A549 (cell line): ENCODE measurements at regions not wholly inside any gene's neighbourhood (a gene's known extent, or its start where the extent isn't known, plus 50 kb on each side); places are given as distances from the start of the nearest gene placed in this dataset.

Experiments
- ATAC-seq, 2 experiments: fragments of 200-7000 bp in 1 of 2; fragments of >200 bp in 1 of 2; cut with Nextera tagmentation in 1 of 2; cut with Tn5 transposase in 1 of 2; 3 replicates each; pipeline versions ENCODE4 v1.8.0 to v1.9.1; 2018 to 2020; ENCODE audit warnings: mild to moderate bottlenecking in 1 of 2, moderate library complexity in 1 of 2
- CTCF ChIA-PET: fragments of 300-600 bp; sonication (Branson Sonifier 250); formaldehyde crosslinking; extraction: SDS; loops from one replicate; lab custom pipeline; 2021; ENCODE audit warnings: antibody characterized with exemption, inconsistent platforms; lab: Yijun Ruan, JAX
- POLR2A ChIA-PET: fragments of 350-600 bp; formaldehyde crosslinking; extraction: SDS; loops from one replicate; lab custom pipeline; 2021; ENCODE audit warnings: antibody characterized with exemption, inconsistent platforms; lab: Yijun Ruan, JAX
- DNase-seq, 2 experiments: peaks; one replicate each; pipeline versions ENCODE4 v3.0.0 to v3.0.0-alpha.2; 2011 to 2016; ENCODE audit warnings: low read depth in 1 of 2, low spot score in 1 of 2
- FAIRE-seq: peaks from 2 replicates; lab custom pipeline; 2011; peaks lifted over from hg19 to GRCh38; lab: Jason Lieb, UNC
- H3K27ac ChIP-seq, 2 experiments: fragments of >200 bp; sonication (Bioruptor Twin); formaldehyde crosslinking; 3 replicates each; pipeline ENCODE4 v1.5.1; 2016 to 2017
- H3K4me1 ChIP-seq: fragments of >200 bp; sonication (Bioruptor Twin); formaldehyde crosslinking; 3 replicates; pipeline ENCODE4 v1.6.1; 2016
- H3K4me2 ChIP-seq: fragments of >200 bp; sonication (Bioruptor Twin); formaldehyde crosslinking; 3 replicates; pipeline ENCODE4 v1.6.1; 2016
- H3K4me3 ChIP-seq: fragments of >200 bp; sonication (Bioruptor Twin); formaldehyde crosslinking; 3 replicates; pipeline ENCODE4 v1.5.1; 2016
- H3K9me3 ChIP-seq: fragments of >200 bp; sonication (Bioruptor Twin); formaldehyde crosslinking; 3 replicates; pipeline ENCODE4 v1.6.1; 2016
- BHLHE40 ChIP-seq: IDR thresholded peaks from 2 replicates; pipeline ENCODE4 v1.6.1; 2012; ENCODE audit warnings: low read depth, low read length, inconsistent platforms
- CHD4 ChIP-seq: fragments of 200-600 bp; sonication (generic); IDR thresholded peaks from 2 replicates; pipeline ENCODE4 v1.6.1; 2016; ENCODE audit warnings: antibody characterized with exemption, mild to moderate bottlenecking, borderline replicate concordance
- EHF ChIP-seq: fragments of 250-450 bp; sonication (Bioruptor Pico); IDR thresholded peaks from 2 replicates; pipeline ENCODE4 v1.5.0; 2020; ENCODE audit warnings: mild to moderate bottlenecking
- EHMT2 ChIP-seq: fragments of 200-600 bp; sonication (generic); IDR thresholded peaks from 2 replicates; pipeline ENCODE4 v1.6.1; 2016; ENCODE audit warnings: antibody characterized with exemption, low read depth, mild to moderate bottlenecking, moderate library complexity
- EP300 ChIP-seq, 2 experiments: fragments of >200 bp; sonication (Bioruptor Twin); formaldehyde crosslinking; IDR thresholded peaks; 2 replicates in 1 of 2; 3 replicates in 1 of 2; pipeline ENCODE4 v1.6.1; 2016 to 2017
- FOSB ChIP-seq: fragments of 250-450 bp; sonication (Bioruptor Pico); IDR thresholded peaks from 2 replicates; pipeline ENCODE4 v1.5.0; 2020; ENCODE audit warnings: mild to moderate bottlenecking, moderate library complexity
- FOSL2 ChIP-seq, 2 experiments: fragments of 450-650 bp in 1 of 2; fragments of >200 bp in 1 of 2; sonication (Bioruptor Twin) in 1 of 2; formaldehyde crosslinking; IDR thresholded peaks; 2 replicates each; pipeline versions ENCODE4 v1.5.0 to v1.6.1; 2016 to 2020; ENCODE audit warnings: mild to moderate bottlenecking in 1 of 2, moderate library complexity in 1 of 2
- GATA3 ChIP-seq: IDR thresholded peaks from 2 replicates; pipeline ENCODE4 v1.6.1; 2012; ENCODE audit warnings: borderline replicate concordance
- HDAC2 ChIP-seq: fragments of 200-600 bp; sonication (generic); IDR thresholded peaks from 2 replicates; pipeline ENCODE4 v1.6.1; 2016
- HEYL ChIP-seq: fragments of 250-450 bp; sonication (Bioruptor Pico); IDR thresholded peaks from 2 replicates; pipeline ENCODE4 v1.8.0; 2021; ENCODE audit warnings: mild to moderate bottlenecking, moderate library complexity
- HMGXB4 ChIP-seq: fragments of 250-450 bp; sonication (Bioruptor Pico); IDR thresholded peaks from 2 replicates; pipeline ENCODE4 v1.5.0; 2021; ENCODE audit warnings: mild to moderate bottlenecking, moderate library complexity, borderline replicate concordance
- HOXB13 ChIP-seq: fragments of 250-450 bp; sonication (Bioruptor Pico); IDR thresholded peaks from 2 replicates; pipeline ENCODE4 v1.5.0; 2020; ENCODE audit warnings: low read depth, mild to moderate bottlenecking, moderate library complexity
- KDM5A ChIP-seq: fragments of 200-600 bp; sonication (generic); IDR thresholded peaks from 2 replicates; pipeline ENCODE4 v1.6.1; 2016; ENCODE audit warnings: antibody characterized with exemption, mild to moderate bottlenecking
- MAFK ChIP-seq: fragments of 450-650 bp; IDR thresholded peaks from 2 replicates; pipeline ENCODE4 v1.6.1; 2014; ENCODE audit not compliant: partially characterized antibody
- POLR2A ChIP-seq: IDR thresholded peaks from 2 replicates; pipeline ENCODE4 v1.6.1; 2012; ENCODE audit warnings: mild to moderate bottlenecking, low read length
- RAD21 ChIP-seq, 2 experiments: fragments of >200 bp in 1 of 2; sonication (Bioruptor Twin) in 1 of 2; formaldehyde crosslinking in 1 of 2; IDR thresholded peaks in 1 of 2; conservative IDR thresholded peaks in 1 of 2; 2 replicates in 1 of 2; 3 replicates in 1 of 2; pipeline ENCODE4 v1.6.1; 2012 to 2018; ENCODE audit warnings: inconsistent platforms in 1 of 2
- RCOR1 ChIP-seq: fragments of 150-350 bp; IDR thresholded peaks from 2 replicates; pipeline ENCODE4 v1.6.1; 2014; ENCODE audit warnings: antibody characterized with exemption, low read length, low read depth
- SMC3 ChIP-seq: fragments of >200 bp; sonication (Bioruptor Twin); formaldehyde crosslinking; IDR thresholded peaks from 3 replicates; pipeline ENCODE4 v1.6.1; 2018; ENCODE audit warnings: inconsistent platforms
- TP53 ChIP-seq: fragments of 250-450 bp; sonication (Bioruptor Pico); IDR thresholded peaks from 2 replicates; pipeline ENCODE4 v1.5.0; 2021; ENCODE audit warnings: mild to moderate bottlenecking, moderate library complexity
- ZC3H11A ChIP-seq: fragments of 450-650 bp; IDR thresholded peaks from 2 replicates; pipeline ENCODE4 v1.6.1; 2014; ENCODE audit warnings: antibody characterized with exemption, mild to moderate bottlenecking
- ZSCAN20 ChIP-seq: fragments of 250-450 bp; sonication (Bioruptor Pico); IDR thresholded peaks from 2 replicates; pipeline ENCODE4 v1.8.0; 2022; ENCODE audit warnings: mild to moderate bottlenecking, moderate library complexity
- WGBS: methylation state at CpG from one replicate; pipeline ENCODE4 v1.1.6; 2017; ENCODE audit errors: missing lambda C conversion rate; 5-methylcytosine and 5-hydroxymethylcytosine counted together
- TF ChIP-seq, protein P1 (sequence below): fragments of 150-350 bp; IDR thresholded peaks from 2 replicates; pipeline ENCODE4 v1.6.1; 2014; ENCODE audit warnings: low read depth, mild to moderate bottlenecking, low read length
- TF ChIP-seq, protein P2 (sequence below): fragments of >200 bp; sonication (Bioruptor Twin); formaldehyde crosslinking; IDR thresholded peaks from 3 replicates; pipeline ENCODE4 v1.6.1; 2016
- TF ChIP-seq, protein P3 (sequence below): fragments of 450-650 bp; IDR thresholded peaks from 2 replicates; pipeline ENCODE4 v1.6.1; 2014; ENCODE audit warnings: antibody characterized with exemption
- TF ChIP-seq, protein P4 (sequence below): IDR thresholded peaks from 2 replicates; pipeline ENCODE4 v1.6.1; 2012; ENCODE audit warnings: low read depth, borderline replicate concordance

- TF ChIP-seq, protein P1, sequence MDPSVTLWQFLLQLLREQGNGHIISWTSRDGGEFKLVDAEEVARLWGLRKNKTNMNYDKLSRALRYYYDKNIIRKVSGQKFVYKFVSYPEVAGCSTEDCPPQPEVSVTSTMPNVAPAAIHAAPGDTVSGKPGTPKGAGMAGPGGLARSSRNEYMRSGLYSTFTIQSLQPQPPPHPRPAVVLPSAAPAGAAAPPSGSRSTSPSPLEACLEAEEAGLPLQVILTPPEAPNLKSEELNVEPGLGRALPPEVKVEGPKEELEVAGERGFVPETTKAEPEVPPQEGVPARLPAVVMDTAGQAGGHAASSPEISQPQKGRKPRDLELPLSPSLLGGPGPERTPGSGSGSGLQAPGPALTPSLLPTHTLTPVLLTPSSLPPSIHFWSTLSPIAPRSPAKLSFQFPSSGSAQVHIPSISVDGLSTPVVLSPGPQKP, result no peak
- TF ChIP-seq MAFK, result no peak
These were observed 74.5 kb downstream of the LRRC30 start (continued) for GRCh38 chr18:7305416-7305815.

DNA sequence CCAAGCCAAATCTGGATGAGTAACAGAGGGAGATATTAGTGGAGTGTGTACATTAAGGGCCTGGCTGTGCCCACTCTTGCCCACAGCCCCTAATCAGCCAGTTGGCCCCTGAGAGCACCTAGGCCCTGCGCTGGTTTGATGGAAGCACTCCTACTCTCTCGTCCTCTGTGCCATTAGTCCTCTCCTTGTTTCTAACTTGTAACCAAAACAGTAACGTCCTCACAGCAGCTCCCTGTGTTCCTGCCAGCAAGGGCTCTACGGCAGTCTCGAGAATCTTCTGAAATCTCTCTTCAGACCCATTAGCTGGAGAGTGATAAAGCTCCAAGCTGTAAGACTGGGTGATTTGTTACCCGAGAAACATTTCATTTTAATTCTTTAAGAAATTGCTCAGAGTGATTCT is 76.1 kb downstream of the LRRC30 start:
- WGBS, result 41% methylated on average over 6 of the region's 6 CpGs
- TF ChIP-seq ZSCAN20 (CRISPR knock-in tag) (no peak), GATA3 (no peak), KDM5A (no peak), SMC3 (no peak), HEYL (CRISPR knock-in tag) (no peak), ZC3H11A (no peak), FOSB (CRISPR knock-in tag) (no peak), POLR2A (no peak), TP53 (CRISPR knock-in tag) (no peak), HOXB13 (CRISPR knock-in tag) (no peak), EHMT2 (no peak), EP300 (IDR thresholded peaks at IDR 0.05) (no peak), HMGXB4 (CRISPR knock-in tag) (no peak), RAD21 (conservative IDR thresholded peaks at IDR 0.05 in 1 of 2, IDR thresholded peaks at IDR 0.05 in 1 of 2) (no peak), HDAC2 (no peak)
- TF ChIP-seq, protein P2, sequence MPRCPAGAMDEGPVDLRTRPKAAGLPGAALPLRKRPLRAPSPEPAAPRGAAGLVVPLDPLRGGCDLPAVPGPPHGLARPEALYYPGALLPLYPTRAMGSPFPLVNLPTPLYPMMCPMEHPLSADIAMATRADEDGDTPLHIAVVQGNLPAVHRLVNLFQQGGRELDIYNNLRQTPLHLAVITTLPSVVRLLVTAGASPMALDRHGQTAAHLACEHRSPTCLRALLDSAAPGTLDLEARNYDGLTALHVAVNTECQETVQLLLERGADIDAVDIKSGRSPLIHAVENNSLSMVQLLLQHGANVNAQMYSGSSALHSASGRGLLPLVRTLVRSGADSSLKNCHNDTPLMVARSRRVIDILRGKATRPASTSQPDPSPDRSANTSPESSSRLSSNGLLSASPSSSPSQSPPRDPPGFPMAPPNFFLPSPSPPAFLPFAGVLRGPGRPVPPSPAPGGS, result no peak
- TF ChIP-seq, protein P3, sequence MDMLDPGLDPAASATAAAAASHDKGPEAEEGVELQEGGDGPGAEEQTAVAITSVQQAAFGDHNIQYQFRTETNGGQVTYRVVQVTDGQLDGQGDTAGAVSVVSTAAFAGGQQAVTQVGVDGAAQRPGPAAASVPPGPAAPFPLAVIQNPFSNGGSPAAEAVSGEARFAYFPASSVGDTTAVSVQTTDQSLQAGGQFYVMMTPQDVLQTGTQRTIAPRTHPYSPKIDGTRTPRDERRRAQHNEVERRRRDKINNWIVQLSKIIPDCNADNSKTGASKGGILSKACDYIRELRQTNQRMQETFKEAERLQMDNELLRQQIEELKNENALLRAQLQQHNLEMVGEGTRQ, result no peak
- DNase-seq (no peak), ATAC-seq (no peak), FAIRE-seq (no peak)
- Histone ChIP-seq H3K4me2 (no peak overlapping the region), H3K4me3 (no peak overlapping the region), H3K4me1 (no peaks in the 10 kb centered on the region), H3K9me3 (peaks cover 2% of the 10 kb centered on the region; the same call in 1 of the 3 replicates), H3K27ac (no peak overlapping the region)
- ChIA-PET POLR2A (no interaction called here), CTCF (no interaction called here)

- 91% methylated on average over 7 of the region's 8 CpGs for WGBS
- CTCF ChIA-PET, result no interaction called here
- ATAC-seq, result no peak
- no peaks in the 10 kb centered on the region for H3K4me1 ChIP-seq
- H3K27ac ChIP-seq, result no peak overlapping the region
- no peak for DNase-seq
- no peak overlapping the region for H3K4me3 ChIP-seq
- peaks cover 7% of the 10 kb centered on the region for H3K9me3 ChIP-seq
- no peak overlapping the region for H3K4me2 ChIP-seq
- POLR2A ChIA-PET, result no interaction called here
- TF ChIP-seq CHD4 (no peak), EHMT2 (no peak), EHF (no peak), RCOR1 (no peak), BHLHE40 (no peak), GATA3 (no peak), FOSL2 (IDR thresholded peaks at IDR 0.05) (no peak), FOSL2 (CRISPR knock-in tag; IDR thresholded peaks at IDR 0.05) (no peak)
- TF ChIP-seq, protein P4, sequence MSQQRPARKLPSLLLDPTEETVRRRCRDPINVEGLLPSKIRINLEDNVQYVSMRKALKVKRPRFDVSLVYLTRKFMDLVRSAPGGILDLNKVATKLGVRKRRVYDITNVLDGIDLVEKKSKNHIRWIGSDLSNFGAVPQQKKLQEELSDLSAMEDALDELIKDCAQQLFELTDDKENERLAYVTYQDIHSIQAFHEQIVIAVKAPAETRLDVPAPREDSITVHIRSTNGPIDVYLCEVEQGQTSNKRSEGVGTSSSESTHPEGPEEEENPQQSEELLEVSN, result no peak
- FAIRE-seq, result no peak
These were observed 76.6 kb downstream of the LRRC30 start for GRCh38 chr18:7307526-7307925.
